ENCODE measurements at regions not wholly inside any gene's neighbourhood (a gene's known extent, or its start where the extent isn't known, plus 50 kb on each side); places are given as distances from the start of the nearest gene placed in this dataset.

- TF ChIP-seq POLR2A (IDR thresholded peaks at IDR 0.05; ENCODE audit: low read depth, low read length), result no peak
- TF ChIP-seq TAF1 (IDR thresholded peaks at IDR 0.05; ENCODE audit: borderline replicate concordance, low read depth, low read length), result no peak
Observed at GRCh38 chr12:19759227-19759626, 319.9 kb downstream of the AEBP2 start.

Data from GM12892 (cell line).